ENCODE measurements at regions not wholly inside any gene's neighbourhood (a gene's known extent, or its start where the extent isn't known, plus 50 kb on each side); places are given as distances from the start of the nearest gene placed in this dataset.

DNA sequence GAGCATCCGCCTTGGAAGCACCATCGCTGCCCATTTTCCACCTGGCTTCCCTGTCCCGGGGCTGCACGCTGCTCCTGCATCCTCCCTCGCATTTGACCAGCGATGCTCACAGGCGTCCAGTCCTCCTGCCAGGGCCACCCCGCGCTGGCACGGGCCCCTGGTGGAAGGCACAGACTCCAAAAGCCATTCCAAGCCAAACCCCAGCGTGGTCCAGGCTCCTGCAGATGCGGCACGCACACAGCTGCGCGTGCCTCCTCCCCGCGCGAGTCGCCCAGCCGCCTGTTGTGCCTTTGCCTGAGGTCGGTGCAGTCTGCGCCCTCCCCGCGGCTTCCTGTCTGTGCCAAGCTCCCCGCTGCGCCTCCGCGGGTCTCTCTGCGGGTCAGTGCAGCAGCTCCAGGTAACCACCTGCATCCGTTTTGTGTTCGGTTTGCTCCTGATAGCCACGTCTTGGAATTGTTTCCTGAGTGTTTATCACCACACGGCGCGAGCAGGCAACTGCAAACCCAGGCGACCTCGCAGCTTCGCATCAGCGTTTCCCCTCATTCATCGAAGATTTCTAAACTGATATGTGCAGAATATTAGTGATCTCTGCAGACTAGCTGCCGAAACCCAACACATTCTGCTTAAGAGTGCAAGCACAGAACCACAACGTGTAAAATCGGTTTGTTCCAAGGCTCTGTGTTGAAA, 65.2 kb upstream of the SALL3 start:
- no peak overlapping the region for H3K27ac Mint-ChIP-seq
- no peaks in the 10 kb centered on the region for H3K4me1 Mint-ChIP-seq
- DNase-seq, result no peak
- peaks cover 0 to 26% (median 7%) of the 10 kb centered on the region in 5 donors for H3K27me3 Mint-ChIP-seq
- H3K4me3 Mint-ChIP-seq, result no peak overlapping the region
- Histone ChIP-seq H3K4me1 (ENCODE audit: control insufficient read depth in 2 of 2, insufficient read depth in 2 of 2, low read length in 2 of 2) (no peaks in the 10 kb centered on the region), H3K27ac (ENCODE audit: low read depth, low read length) (no peak overlapping the region), H3K9me3 (ENCODE audit: control insufficient read depth in 2 of 3, low read length in 3 of 3) (no peaks in the 10 kb centered on the region), H3K27me3 (ENCODE audit: control insufficient read depth in 2 of 2, insufficient read depth in 2 of 2, low read length in 2 of 2) (no peaks in the 10 kb centered on the region), H3K36me3 (ENCODE audit: control insufficient read depth in 2 of 3, insufficient read depth in 3 of 3, low read length in 3 of 3) (no peaks in the 10 kb centered on the region), H3K4me3 (ENCODE audit: low read length) (no peak overlapping the region)
- ATAC-seq, result no peak
- ChIA-PET POLR2A (no interaction called here), CTCF (no interaction called here)
- intact Hi-C loops (cut with micrococcal nuclease), result no loop called here
- H3K9me3 Mint-ChIP-seq, result peaks cover 0 to 8% (median 4%) of the 10 kb centered on the region in 11 donors
- no peaks in the 10 kb centered on the region for H3K36me3 Mint-ChIP-seq

DNA sequence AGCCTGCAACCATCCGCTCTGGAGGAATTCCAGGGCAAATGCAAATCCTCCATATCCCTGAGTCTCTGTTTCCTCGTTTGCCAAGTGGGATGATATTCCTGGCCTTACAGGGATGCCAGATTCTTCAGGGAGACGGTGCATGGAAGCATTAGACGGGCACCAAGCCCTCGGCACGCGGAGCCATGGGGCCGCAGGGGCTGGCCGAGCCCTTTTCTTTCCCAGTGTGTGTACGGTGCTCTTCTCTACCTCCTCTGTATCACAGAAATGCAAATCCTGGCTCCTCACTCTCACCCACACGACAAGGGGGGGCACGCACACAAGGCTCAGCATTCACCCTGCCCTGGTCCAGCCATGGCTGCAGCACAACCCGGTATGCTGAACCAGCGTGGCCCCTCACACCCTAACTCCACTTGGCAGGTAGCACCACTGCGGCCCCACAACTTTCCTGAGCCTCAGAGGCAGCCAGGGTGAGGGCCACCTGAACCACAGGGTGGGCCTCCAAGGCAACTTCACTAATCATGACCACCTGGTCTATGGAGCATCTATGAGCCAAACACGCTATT, 64.1 kb upstream of the SALL3 start:
- POLR2A ChIA-PET, result no interaction called here
- intact Hi-C loops (cut with micrococcal nuclease), result no loop called here
- no peak for DNase-seq
- Mint-ChIP-seq H3K4me3 (no peak overlapping the region), H3K27me3 (peaks cover 0 to 26% (median 7%) of the 10 kb centered on the region in 5 donors), H3K9me3 (peaks cover 0 to 8% (median 4%) of the 10 kb centered on the region in 11 donors), H3K27ac (no peak overlapping the region), H3K36me3 (no peaks in the 10 kb centered on the region), H3K4me1 (no peaks in the 10 kb centered on the region)
- Histone ChIP-seq H3K27me3 (ENCODE audit: control insufficient read depth in 2 of 2, insufficient read depth in 2 of 2, low read length in 2 of 2) (no peaks in the 10 kb centered on the region), H3K27ac (ENCODE audit: low read depth, low read length) (no peak overlapping the region), H3K4me1 (ENCODE audit: control insufficient read depth in 2 of 2, insufficient read depth in 2 of 2, low read length in 2 of 2) (no peaks in the 10 kb centered on the region), H3K4me3 (ENCODE audit: low read length) (no peak overlapping the region), H3K36me3 (ENCODE audit: control insufficient read depth in 2 of 3, insufficient read depth in 3 of 3, low read length in 3 of 3) (no peaks in the 10 kb centered on the region), H3K9me3 (ENCODE audit: control insufficient read depth in 2 of 3, low read length in 3 of 3) (no peaks in the 10 kb centered on the region)
- no peak for ATAC-seq
- CTCF ChIA-PET, result no interaction called here

DNA sequence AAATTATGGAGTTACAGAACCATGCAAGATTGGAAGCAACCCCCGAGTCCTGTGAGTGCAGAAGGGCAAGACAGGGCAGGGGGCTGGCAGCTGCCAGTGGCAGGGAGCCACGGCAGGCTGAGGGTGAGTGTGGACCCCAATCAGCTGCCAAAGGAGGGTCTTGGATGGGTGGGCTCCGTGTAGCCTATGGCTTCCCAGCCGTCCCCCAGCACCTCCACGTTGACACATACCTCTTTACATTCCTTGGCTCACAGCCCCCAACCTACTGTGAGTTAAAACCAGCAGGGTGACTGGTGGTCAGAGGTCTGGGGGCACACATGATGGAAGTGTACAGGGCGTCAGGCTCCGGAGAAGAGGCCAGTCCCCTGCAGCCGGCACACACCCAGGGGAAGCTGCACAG, 60.9 kb upstream of the SALL3 start:
- ATAC-seq (no peak), DNase-seq (no peak)
- H3K4me3 Mint-ChIP-seq, result no peak overlapping the region
- Histone ChIP-seq H3K36me3 (ENCODE audit: control insufficient read depth in 2 of 3, insufficient read depth in 3 of 3, low read length in 3 of 3) (no peaks in the 10 kb centered on the region), H3K4me3 (ENCODE audit: low read length) (no peak overlapping the region), H3K27me3 (ENCODE audit: control insufficient read depth in 2 of 2, insufficient read depth in 2 of 2, low read length in 2 of 2) (no peaks in the 10 kb centered on the region), H3K9me3 (ENCODE audit: control insufficient read depth in 2 of 3, low read length in 3 of 3) (no peaks in the 10 kb centered on the region), H3K27ac (ENCODE audit: low read depth, low read length) (no peak overlapping the region), H3K4me1 (ENCODE audit: control insufficient read depth in 2 of 2, insufficient read depth in 2 of 2, low read length in 2 of 2) (no peaks in the 10 kb centered on the region)
- intact Hi-C loops (cut with micrococcal nuclease), result no loop called here
- no peaks in the 10 kb centered on the region for H3K4me1 Mint-ChIP-seq
- ChIA-PET CTCF (no interaction called here), POLR2A (no interaction called here)
- no peak overlapping the region for H3K27ac Mint-ChIP-seq
- peaks cover 0 to 8% (median 4%) of the 10 kb centered on the region in 11 donors for H3K9me3 Mint-ChIP-seq
- peaks cover 0 to 22% (median 7%) of the 10 kb centered on the region in 5 donors for H3K27me3 Mint-ChIP-seq
- H3K36me3 Mint-ChIP-seq, result no peaks in the 10 kb centered on the region

DNA sequence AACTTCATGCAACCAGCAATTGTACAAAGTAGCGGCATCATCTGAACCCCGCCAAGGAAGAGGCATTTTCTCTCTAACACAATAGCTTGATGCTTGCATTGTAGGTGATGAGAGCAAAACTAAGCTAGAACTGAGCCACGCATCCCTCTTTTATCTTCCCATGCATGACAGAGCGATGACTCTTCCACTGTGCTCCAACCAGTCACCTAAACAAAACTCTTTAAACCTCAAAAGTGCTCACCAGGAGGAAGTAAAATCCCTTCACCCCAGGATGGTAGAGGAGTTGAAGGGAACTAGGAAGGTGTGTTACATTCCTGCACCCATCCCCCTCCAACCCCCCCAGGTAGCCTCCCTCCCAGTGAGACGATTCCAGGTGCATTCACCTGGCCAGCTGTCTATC, 59.7 kb upstream of the SALL3 start:
- Mint-ChIP-seq H3K27ac (no peak overlapping the region), H3K36me3 (no peaks in the 10 kb centered on the region), H3K4me1 (no peaks in the 10 kb centered on the region), H3K4me3 (no peak overlapping the region), H3K27me3 (peaks cover 0 to 19% (median 7%) of the 10 kb centered on the region in 5 donors), H3K9me3 (peaks cover 0 to 8% (median 4%) of the 10 kb centered on the region in 11 donors)
- no peaks in the 10 kb centered on the region for H3K9me3 ChIP-seq (ENCODE audit: control insufficient read depth in 2 of 3, low read length in 3 of 3)
- ChIA-PET CTCF (no interaction called here), POLR2A (no interaction called here)
- no peaks in the 10 kb centered on the region for H3K36me3 ChIP-seq (ENCODE audit: control insufficient read depth in 2 of 3, insufficient read depth in 3 of 3, low read length in 3 of 3)
- intact Hi-C loops (cut with micrococcal nuclease), result no loop called here
- H3K27ac ChIP-seq (ENCODE audit: low read depth, low read length), result no peak overlapping the region
- no peak for ATAC-seq
- no peaks in the 10 kb centered on the region for H3K4me1 ChIP-seq (ENCODE audit: control insufficient read depth in 2 of 2, insufficient read depth in 2 of 2, low read length in 2 of 2)
- DNase-seq, result no peak
- no peaks in the 10 kb centered on the region for H3K27me3 ChIP-seq (ENCODE audit: control insufficient read depth in 2 of 2, insufficient read depth in 2 of 2, low read length in 2 of 2)
- no peak overlapping the region for H3K4me3 ChIP-seq (ENCODE audit: low read length)

DNA sequence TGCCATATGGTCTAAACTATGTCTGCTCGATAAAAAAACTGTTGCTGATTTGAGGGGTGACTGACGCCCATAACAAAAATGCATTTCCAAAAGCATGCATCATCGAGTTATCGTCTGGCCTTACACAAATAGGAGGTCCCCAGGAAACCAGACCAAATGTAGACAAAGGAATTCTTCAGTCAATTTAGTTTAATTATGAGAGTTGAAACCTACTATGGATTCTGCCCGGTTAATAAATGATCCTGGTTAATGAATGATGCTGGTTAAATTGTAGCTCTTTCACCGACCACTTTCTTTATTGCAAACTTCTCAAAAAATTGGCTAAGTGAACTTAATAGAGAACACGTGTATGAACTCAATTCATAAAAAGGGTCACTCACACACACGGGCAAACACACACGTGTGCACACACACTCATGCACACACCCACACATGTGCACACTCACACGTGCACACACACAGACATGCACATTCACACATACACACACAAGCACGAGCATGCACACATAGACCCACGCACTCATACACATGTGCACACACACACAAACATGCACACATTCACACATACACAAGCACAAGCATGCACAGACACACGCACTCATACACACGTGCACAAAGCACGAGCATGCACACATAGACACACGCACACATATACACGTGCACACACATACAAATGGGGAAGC, 59.0 kb upstream of the SALL3 start:
- DNase-seq (no peak), ATAC-seq (no peak)
- no peak overlapping the region for H3K27ac ChIP-seq (ENCODE audit: low read depth, low read length)
- H3K4me3 ChIP-seq (ENCODE audit: low read length), result no peak overlapping the region
- no peaks in the 10 kb centered on the region for H3K9me3 ChIP-seq (ENCODE audit: control insufficient read depth in 2 of 3, low read length in 3 of 3)
- no peaks in the 10 kb centered on the region for H3K36me3 ChIP-seq (ENCODE audit: control insufficient read depth in 2 of 3, insufficient read depth in 3 of 3, low read length in 3 of 3)
- CTCF ChIA-PET, result no interaction called here
- H3K4me3 Mint-ChIP-seq, result no peak overlapping the region
- intact Hi-C loops (cut with micrococcal nuclease), result no loop called here
- no peak overlapping the region for H3K27ac Mint-ChIP-seq
- POLR2A ChIA-PET, result no interaction called here
- no peaks in the 10 kb centered on the region for H3K4me1 Mint-ChIP-seq
- H3K9me3 Mint-ChIP-seq, result peaks cover 0 to 8% (median 3%) of the 10 kb centered on the region in 11 donors
- H3K27me3 ChIP-seq (ENCODE audit: control insufficient read depth in 2 of 2, insufficient read depth in 2 of 2, low read length in 2 of 2), result no peaks in the 10 kb centered on the region
- H3K27me3 Mint-ChIP-seq, result peaks cover 0 to 17% (median 6%) of the 10 kb centered on the region in 5 donors
- H3K36me3 Mint-ChIP-seq, result no peaks in the 10 kb centered on the region
- no peaks in the 10 kb centered on the region for H3K4me1 ChIP-seq (ENCODE audit: control insufficient read depth in 2 of 2, insufficient read depth in 2 of 2, low read length in 2 of 2)

DNA sequence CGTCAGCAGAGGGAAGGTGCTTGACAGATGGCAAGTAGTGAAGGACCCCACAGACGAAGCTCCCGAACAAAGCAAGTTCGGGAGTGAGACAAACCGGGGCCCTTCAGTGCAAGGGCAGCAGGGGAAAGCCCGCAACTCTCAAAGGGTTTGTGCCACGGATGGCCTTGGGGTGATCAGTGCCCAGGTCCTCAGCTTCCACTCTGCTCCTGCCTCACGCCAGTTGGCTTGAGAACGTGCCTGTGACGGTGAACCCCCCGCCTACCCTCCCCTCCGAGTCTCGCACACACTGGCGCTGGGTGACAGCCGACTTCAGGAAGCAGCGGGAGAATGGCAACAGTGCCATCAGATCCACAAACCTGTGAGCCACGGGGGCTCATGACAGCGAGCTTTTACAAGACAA, 56.8 kb upstream of the SALL3 start:
- Histone ChIP-seq H3K4me1 (ENCODE audit: control insufficient read depth in 2 of 2, insufficient read depth in 2 of 2, low read length in 2 of 2) (no peaks in the 10 kb centered on the region), H3K9me3 (ENCODE audit: control insufficient read depth in 2 of 3, low read length in 3 of 3) (no peaks in the 10 kb centered on the region), H3K4me3 (ENCODE audit: low read length) (no peak overlapping the region), H3K36me3 (ENCODE audit: control insufficient read depth in 2 of 3, insufficient read depth in 3 of 3, low read length in 3 of 3) (no peaks in the 10 kb centered on the region), H3K27me3 (ENCODE audit: control insufficient read depth in 2 of 2, insufficient read depth in 2 of 2, low read length in 2 of 2) (no peaks in the 10 kb centered on the region), H3K27ac (ENCODE audit: low read depth, low read length) (no peak overlapping the region)
- intact Hi-C loops (cut with micrococcal nuclease), result no loop called here
- Mint-ChIP-seq H3K9me3 (peaks cover 0 to 3% (median 0%) of the 10 kb centered on the region in 11 donors), H3K4me1 (no peaks in the 10 kb centered on the region), H3K36me3 (no peaks in the 10 kb centered on the region), H3K4me3 (no peak overlapping the region), H3K27me3 (peaks cover 0 to 5% (median 0%) of the 10 kb centered on the region in 5 donors), H3K27ac (no peak overlapping the region)
- ChIA-PET POLR2A (no interaction called here), CTCF (no interaction called here)
- DNase-seq, result no peak
- ATAC-seq, result no peak

DNA sequence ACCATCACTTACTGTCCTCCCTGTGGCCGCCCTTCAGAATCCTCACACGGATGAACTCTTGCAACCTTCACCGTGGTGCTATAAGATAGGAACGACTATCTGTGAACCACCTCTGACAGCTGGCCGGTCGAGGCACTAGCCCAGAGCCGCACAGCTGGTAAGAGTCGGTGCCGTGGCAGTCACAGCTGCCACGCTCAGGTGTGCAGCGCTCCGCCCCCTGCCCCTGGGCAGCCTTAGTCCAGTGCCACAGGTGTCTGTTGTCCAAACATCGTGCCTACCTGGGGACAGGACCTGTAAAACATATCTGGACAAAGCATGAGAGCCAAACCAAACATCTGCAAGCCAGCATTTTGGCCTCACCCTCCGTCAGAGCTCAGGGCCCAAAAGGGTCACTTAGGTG, 55.3 kb upstream of the SALL3 start:
- DNase-seq (no peak), ATAC-seq (no peak)
- H3K27me3 ChIP-seq (ENCODE audit: control insufficient read depth in 2 of 2, insufficient read depth in 2 of 2, low read length in 2 of 2), result no peaks in the 10 kb centered on the region
- ChIA-PET CTCF (no interaction called here), POLR2A (no interaction called here)
- H3K4me1 ChIP-seq (ENCODE audit: control insufficient read depth in 2 of 2, insufficient read depth in 2 of 2, low read length in 2 of 2), result no peaks in the 10 kb centered on the region
- intact Hi-C loops (cut with micrococcal nuclease), result no loop called here
- no peak overlapping the region for H3K27ac ChIP-seq (ENCODE audit: low read depth, low read length)
- no peaks in the 10 kb centered on the region for H3K9me3 ChIP-seq (ENCODE audit: control insufficient read depth in 2 of 3, low read length in 3 of 3)
- Mint-ChIP-seq H3K36me3 (no peaks in the 10 kb centered on the region), H3K27me3 (peaks cover 0 to 5% (median 0%) of the 10 kb centered on the region in 5 donors), H3K4me1 (no peaks in the 10 kb centered on the region), H3K27ac (no peak overlapping the region), H3K4me3 (no peak overlapping the region), H3K9me3 (peaks cover 0 to 1% (median 0%) of the 10 kb centered on the region in 11 donors)
- no peak overlapping the region for H3K4me3 ChIP-seq (ENCODE audit: low read length)
- H3K36me3 ChIP-seq (ENCODE audit: control insufficient read depth in 2 of 3, insufficient read depth in 3 of 3, low read length in 3 of 3), result no peaks in the 10 kb centered on the region
